Central memory CD8-positive, alpha-beta T cell (primary cell): ENCODE measurements at regions not wholly inside any gene's neighbourhood (a gene's known extent, or its start where the extent isn't known, plus 50 kb on each side); places are given as distances from the start of the nearest gene placed in this dataset.

Source experiments
- ATAC-seq: fragments of 150-1000 bp; cut with Tn5 transposase; replicated peaks from 2 replicates; pipeline ENCODE4 v1.10.0; 2022; ENCODE audit warnings: mild to moderate bottlenecking, moderate FRiP score, moderate number of reproducible peaks; ENCODE audit not compliant: poor library complexity, severe bottlenecking; ENCODE audit errors: extremely low read depth
- DNase-seq, 2 donors: peaks; one replicate each; pipeline ENCODE4 v3.0.0; 2021; ENCODE audit warnings: low spot score in 2 of 2
- H3K27ac Mint-ChIP-seq: one replicate; pipeline ENCODE4 v1.8.0; 2022; ENCODE audit warnings: low read depth, mild to moderate bottlenecking, moderate library complexity, mixed read lengths
- H3K27me3 Mint-ChIP-seq: one replicate; pipeline ENCODE4 v1.8.0; 2022; ENCODE audit warnings: mixed read lengths
- H3K36me3 Mint-ChIP-seq: one replicate; pipeline ENCODE4 v1.8.0; 2022; ENCODE audit warnings: mild to moderate bottlenecking, moderate library complexity, mixed read lengths; ENCODE audit not compliant: insufficient read depth
- H3K4me1 Mint-ChIP-seq: one replicate; pipeline ENCODE4 v1.8.0; 2022; ENCODE audit warnings: mixed read lengths
- H3K4me3 Mint-ChIP-seq: one replicate; pipeline ENCODE4 v1.8.0; 2022; ENCODE audit warnings: mild to moderate bottlenecking, moderate library complexity, mixed read lengths
- H3K9me3 Mint-ChIP-seq: one replicate; pipeline ENCODE4 v1.8.0; 2022; ENCODE audit warnings: mixed read lengths

DNA sequence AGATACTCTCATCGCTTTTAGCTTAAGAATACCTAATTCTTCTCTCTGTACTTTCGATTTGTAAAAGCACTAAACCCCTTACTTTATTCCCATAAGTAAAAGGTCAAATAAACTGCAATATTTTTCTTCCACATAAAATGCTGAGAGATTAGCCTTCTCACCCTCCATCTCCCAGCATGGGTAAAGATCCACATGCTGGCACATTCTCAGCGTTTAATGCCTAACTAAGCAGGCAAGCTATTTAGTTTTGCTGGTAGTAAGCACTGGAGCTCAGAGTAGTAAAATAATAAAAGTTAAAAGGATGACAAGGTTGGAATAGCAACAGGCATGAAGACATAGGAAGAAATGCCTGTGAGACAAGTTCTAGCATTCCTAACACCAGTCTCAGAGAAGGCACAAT, 65.9 kb upstream of the NEBL start:
- Mint-ChIP-seq H3K27ac (no peak overlapping the region), H3K4me3 (no peak overlapping the region), H3K9me3 (peaks cover 11% of the 10 kb centered on the region), H3K36me3 (no peaks in the 10 kb centered on the region), H3K27me3 (no peaks in the 10 kb centered on the region), H3K4me1 (no peaks in the 10 kb centered on the region)
- ATAC-seq: no peak
- no peak for DNase-seq

DNA sequence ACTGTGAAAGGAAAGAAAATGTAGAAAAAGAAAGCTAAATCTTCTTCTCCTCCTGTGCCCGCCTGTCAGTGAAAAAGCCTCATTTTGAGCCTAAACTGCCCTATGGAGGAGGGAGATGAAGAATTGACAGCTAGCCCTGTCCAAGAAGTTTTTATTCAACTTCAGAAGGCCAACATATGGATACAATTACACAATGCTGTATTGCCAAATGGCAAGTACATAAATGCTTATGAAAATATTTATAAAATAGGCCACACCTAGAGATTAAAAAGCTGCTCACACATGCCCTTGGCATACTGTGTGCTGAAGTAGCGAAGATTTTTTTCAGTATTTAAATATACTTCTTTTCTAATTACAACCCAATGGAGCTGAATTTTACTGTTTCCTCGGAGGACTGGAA, 65.1 kb upstream of the NEBL start:
- Mint-ChIP-seq H3K27me3 (no peaks in the 10 kb centered on the region), H3K9me3 (peaks cover 11% of the 10 kb centered on the region), H3K36me3 (no peaks in the 10 kb centered on the region), H3K4me3 (no peak overlapping the region), H3K4me1 (no peaks in the 10 kb centered on the region), H3K27ac (no peak overlapping the region)
- ATAC-seq: no peak
- DNase-seq: no peak

DNA sequence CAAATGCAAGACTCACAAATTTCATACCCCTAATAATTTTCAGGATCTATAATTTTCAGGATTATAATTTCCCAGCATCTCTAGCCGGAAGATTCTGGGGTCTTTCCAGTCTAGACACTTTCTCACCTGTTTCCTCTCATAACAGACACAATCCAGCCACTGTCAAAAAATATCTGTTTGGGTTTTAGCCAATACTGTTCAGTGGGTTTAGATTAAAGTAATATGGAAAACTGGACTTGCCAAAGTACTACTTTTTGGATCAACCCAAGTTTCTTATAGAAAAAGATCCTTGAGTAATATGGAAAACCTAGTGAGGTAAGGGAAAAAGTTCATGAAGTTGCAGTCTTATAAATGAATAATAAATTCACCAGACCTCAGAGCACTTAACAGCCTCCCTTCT, 62.1 kb upstream of the NEBL start:
- Mint-ChIP-seq H3K27me3 (no peaks in the 10 kb centered on the region), H3K4me1 (no peaks in the 10 kb centered on the region), H3K27ac (no peak overlapping the region), H3K9me3 (peaks cover 5% of the 10 kb centered on the region), H3K4me3 (no peak overlapping the region), H3K36me3 (no peaks in the 10 kb centered on the region)
- DNase-seq: no peak
- ATAC-seq: no peak

DNA sequence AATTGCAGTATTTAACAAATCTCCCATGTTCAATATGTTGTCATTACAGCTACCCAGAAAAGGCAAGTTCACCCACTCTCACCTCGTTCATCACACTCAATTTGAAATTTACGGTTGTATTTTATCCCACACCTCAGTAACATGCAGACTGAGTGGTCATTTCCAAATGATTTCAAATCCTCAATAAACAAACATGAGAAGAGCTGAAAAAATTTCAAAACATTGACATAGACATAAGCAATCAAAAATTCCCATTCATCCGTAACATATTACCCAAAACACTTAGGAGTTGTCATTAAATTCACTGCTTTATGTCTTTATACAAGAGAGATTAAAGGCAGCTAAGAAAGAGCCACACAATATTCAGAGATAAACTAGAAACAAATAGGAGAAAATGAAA, 61.7 kb upstream of the NEBL start:
- Mint-ChIP-seq H3K9me3 (peaks cover 1% of the 10 kb centered on the region), H3K27ac (no peak overlapping the region), H3K4me3 (no peak overlapping the region)

DNA sequence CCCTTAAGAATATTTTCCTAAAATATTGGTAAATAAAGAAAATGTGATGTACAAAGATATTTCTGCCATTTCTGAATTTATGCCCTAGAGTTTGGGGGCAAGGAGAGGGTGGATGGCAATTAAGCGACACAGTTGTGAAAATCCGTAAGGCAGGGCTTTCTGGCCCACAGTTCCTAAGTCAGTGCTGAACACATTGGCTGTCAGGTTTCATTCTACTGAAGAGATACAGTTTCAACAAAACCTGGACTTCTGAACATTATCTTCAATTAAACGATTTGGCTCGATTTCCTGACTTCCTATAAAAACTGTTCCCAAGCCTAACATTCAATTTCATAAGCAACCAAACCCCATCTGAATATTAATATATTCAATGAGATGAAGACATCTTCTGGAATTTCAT, 61.1 kb upstream of the NEBL start:
- no peak overlapping the region for H3K4me3 Mint-ChIP-seq
- no peaks in the 10 kb centered on the region for H3K9me3 Mint-ChIP-seq
- no peak for ATAC-seq
- H3K36me3 Mint-ChIP-seq: no peaks in the 10 kb centered on the region
- no peak overlapping the region for H3K27ac Mint-ChIP-seq
- no peaks in the 10 kb centered on the region for H3K27me3 Mint-ChIP-seq
- H3K4me1 Mint-ChIP-seq: no peaks in the 10 kb centered on the region
- DNase-seq: no peak

More for the DNA sequence above, 61.7 kb upstream of the NEBL start:
- no peaks in the 10 kb centered on the region for H3K36me3 Mint-ChIP-seq
- H3K4me1 Mint-ChIP-seq: no peaks in the 10 kb centered on the region
- ATAC-seq (no peak), DNase-seq (no peak)
- H3K27me3 Mint-ChIP-seq: no peaks in the 10 kb centered on the region

DNA sequence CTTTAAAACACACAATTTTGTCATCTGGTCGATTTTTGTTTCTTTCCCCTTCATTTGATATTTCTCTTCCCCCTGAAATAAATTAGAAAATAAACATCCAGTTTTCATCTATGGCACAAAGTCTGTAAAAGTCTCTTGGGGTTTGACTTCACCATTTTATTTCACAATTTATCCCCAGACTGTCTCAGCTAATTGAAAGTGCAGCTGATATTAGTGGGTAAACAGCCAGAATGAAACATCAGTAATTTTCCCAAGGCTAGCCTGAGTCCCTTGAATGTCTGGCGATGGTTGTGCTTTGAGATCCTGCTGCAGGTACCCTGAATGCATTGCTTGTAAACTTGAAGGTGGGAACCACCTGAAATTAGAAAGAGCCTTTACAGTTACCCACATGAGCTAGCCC, 60.6 kb upstream of the NEBL start:
- H3K36me3 Mint-ChIP-seq: no peaks in the 10 kb centered on the region

DNA sequence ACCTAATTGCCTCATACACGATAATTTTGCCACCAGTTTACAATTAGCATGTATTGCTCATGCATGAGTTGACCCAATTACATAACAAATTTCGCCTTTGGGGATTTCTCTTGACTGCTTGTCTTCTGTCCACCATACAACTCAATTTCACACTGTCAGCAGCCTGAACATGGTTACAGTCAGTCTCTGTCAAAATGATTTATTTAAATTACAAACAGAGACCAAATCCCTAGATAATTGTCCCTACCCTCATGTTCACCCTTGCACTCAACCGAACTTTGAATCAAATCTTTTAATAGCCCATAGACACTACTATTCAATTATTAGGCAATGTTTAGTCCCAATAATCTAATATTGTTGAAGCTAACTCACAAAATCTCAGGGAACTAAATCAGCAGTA, 59.7 kb upstream of the NEBL start:
- H3K36me3 Mint-ChIP-seq: no peaks in the 10 kb centered on the region
- no peaks in the 10 kb centered on the region for H3K9me3 Mint-ChIP-seq
- DNase-seq (no peak), ATAC-seq (no peak)
- no peaks in the 10 kb centered on the region for H3K4me1 Mint-ChIP-seq
- H3K27me3 Mint-ChIP-seq: no peaks in the 10 kb centered on the region
- no peak overlapping the region for H3K4me3 Mint-ChIP-seq
- H3K27ac Mint-ChIP-seq: no peak overlapping the region

More for the DNA sequence above, 60.6 kb upstream of the NEBL start:
- H3K27me3 Mint-ChIP-seq: no peaks in the 10 kb centered on the region
- H3K27ac Mint-ChIP-seq: no peak overlapping the region
- ATAC-seq (no peak), DNase-seq (no peak)
- H3K4me3 Mint-ChIP-seq: no peak overlapping the region
- no peaks in the 10 kb centered on the region for H3K9me3 Mint-ChIP-seq
- no peaks in the 10 kb centered on the region for H3K4me1 Mint-ChIP-seq

DNA sequence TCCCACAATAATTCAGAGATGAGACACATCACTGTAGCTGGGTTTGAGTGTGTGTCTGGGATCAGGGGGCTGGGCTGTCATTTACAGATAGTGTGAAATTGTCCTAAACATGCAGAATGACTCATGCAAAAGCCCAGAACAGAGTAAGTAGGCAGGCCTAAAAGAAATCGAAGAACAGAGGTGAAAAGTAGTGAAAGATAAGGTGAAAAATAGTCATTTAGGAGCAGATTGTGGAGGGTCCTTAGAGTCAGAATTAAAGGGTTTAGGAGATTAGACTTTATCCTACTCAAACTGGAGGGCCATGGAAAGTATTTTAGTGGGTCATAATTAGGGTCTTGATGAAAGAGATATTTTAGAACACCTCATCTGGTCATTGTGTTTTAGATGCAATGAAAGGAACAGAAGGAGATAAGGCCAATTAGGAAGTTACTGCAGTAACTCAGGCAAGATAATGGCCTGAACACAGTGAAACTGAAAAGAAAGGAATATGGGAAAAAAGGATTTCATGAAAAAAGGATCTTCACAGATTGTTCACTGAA, 58.3 kb upstream of the NEBL start:
- H3K36me3 Mint-ChIP-seq: no peaks in the 10 kb centered on the region
- no peak overlapping the region for H3K27ac Mint-ChIP-seq
- H3K9me3 Mint-ChIP-seq: no peaks in the 10 kb centered on the region
- no peak for ATAC-seq
- no peaks in the 10 kb centered on the region for H3K27me3 Mint-ChIP-seq
- H3K4me1 Mint-ChIP-seq: no peaks in the 10 kb centered on the region
- no peak overlapping the region for H3K4me3 Mint-ChIP-seq
- no peak for DNase-seq

DNA sequence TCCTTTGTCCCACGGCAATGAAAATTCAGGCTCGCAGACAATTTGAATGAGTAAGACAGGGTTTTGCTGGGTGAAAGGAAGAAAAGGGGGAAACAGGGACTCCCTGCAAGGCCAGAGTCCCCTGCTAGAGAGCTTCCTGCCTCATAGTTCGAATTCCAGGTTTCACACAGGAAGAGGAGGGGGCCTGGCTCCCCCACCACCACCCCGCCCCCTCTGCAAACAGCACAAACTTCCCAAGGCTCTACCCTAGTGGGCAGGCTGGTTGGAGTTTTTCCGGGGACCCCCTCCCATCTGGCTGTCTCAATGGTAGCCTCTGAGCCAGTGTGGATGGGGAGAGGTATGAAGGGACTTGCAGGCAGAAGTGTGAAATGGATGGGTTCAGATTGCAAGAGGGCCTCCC, 57.4 kb upstream of the NEBL start:
- no peak overlapping the region for H3K4me3 Mint-ChIP-seq
- ATAC-seq (no peak), DNase-seq (no peak)
- no peaks in the 10 kb centered on the region for H3K36me3 Mint-ChIP-seq
- H3K27me3 Mint-ChIP-seq: no peaks in the 10 kb centered on the region
- H3K9me3 Mint-ChIP-seq: no peaks in the 10 kb centered on the region
- no peak overlapping the region for H3K27ac Mint-ChIP-seq
- no peaks in the 10 kb centered on the region for H3K4me1 Mint-ChIP-seq

DNA sequence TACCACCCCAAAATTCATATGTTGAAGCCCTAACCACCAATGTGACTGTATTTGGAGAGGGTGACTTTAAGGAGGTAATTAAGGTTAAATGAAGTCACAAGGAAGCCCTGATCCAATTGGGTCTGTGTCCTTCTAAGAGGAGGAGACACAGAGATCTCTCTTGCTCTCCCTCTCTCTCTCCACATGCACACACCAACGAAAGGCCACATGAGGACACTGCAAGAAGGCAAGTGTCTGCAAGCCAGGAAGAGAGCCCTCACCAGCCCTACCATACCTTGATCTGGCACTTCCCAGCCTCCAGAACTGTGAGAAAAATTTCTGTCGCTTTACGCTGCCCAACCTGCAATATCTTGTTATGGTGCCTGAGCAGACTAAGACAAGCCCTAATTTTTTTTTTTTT, 56.0 kb upstream of the NEBL start:
- no peaks in the 10 kb centered on the region for H3K27me3 Mint-ChIP-seq
- DNase-seq: no peak
- no peaks in the 10 kb centered on the region for H3K9me3 Mint-ChIP-seq
- H3K36me3 Mint-ChIP-seq: no peaks in the 10 kb centered on the region
- ATAC-seq: no peak
- H3K4me1 Mint-ChIP-seq: no peaks in the 10 kb centered on the region
- H3K4me3 Mint-ChIP-seq: no peak overlapping the region
- H3K27ac Mint-ChIP-seq: no peak overlapping the region

DNA sequence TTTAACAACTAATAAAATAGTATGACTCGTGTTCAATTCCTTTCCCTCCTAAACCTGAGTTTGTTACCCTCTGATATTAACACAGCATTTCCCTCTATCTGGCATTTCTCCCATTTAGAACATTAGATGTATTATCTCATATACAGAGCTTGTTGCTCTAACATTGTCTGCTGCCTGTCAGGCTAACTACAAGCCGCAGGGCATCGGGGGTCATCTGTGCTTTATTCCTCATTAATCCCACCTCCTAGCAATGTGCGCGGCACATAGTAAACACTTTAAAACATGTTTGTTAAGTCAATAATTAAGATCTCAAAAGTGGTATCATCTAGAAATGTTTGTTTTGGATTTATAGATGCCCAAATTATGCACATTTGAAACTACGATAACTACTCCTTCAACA, 52.9 kb upstream of the NEBL start:
- H3K9me3 Mint-ChIP-seq: no peaks in the 10 kb centered on the region
- H3K4me3 Mint-ChIP-seq: no peak overlapping the region
- H3K27me3 Mint-ChIP-seq: no peaks in the 10 kb centered on the region
- no peak for DNase-seq
- no peak for ATAC-seq
- no peak overlapping the region for H3K27ac Mint-ChIP-seq
- no peaks in the 10 kb centered on the region for H3K4me1 Mint-ChIP-seq
- no peaks in the 10 kb centered on the region for H3K36me3 Mint-ChIP-seq

DNA sequence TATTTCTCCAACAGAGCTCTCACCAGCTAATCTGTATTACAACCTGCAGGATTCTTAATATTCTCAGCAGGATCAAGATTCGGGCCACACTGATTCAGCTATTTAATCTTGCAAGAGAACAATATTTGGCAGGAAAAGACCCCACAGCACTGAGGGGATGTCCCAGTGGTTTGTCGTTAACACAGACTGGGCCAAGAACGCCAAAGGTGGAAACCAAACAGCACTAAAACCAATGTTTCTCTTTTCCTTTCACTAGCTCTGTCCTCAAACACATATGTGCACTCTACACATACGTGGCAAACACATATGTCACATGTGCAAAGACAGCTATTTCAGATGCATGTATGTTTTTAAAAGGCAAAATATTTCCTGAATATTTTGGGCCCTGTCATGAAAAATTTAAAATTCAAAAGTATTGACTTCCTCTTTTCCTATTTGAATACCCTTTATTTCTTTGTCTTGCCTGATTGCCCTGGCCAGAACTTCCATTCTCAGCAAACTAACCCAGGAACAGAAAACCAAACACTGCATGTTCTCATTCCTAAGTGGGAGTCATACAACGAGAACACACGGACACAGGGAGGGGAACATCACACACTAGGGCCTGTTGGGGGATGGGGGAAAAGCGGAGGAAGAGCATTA, 51.7 kb upstream of the NEBL start:
- no peak for ATAC-seq
- H3K4me3 Mint-ChIP-seq: no peak overlapping the region
- no peaks in the 10 kb centered on the region for H3K27me3 Mint-ChIP-seq
- H3K27ac Mint-ChIP-seq: no peak overlapping the region
- no peak for DNase-seq
- no peaks in the 10 kb centered on the region for H3K36me3 Mint-ChIP-seq
- no peaks in the 10 kb centered on the region for H3K9me3 Mint-ChIP-seq
- H3K4me1 Mint-ChIP-seq: no peaks in the 10 kb centered on the region
